Calu3 (cell line): ENCODE measurements at regions not wholly inside any gene's neighbourhood (a gene's known extent, or its start where the extent isn't known, plus 50 kb on each side); places are given as distances from the start of the nearest gene placed in this dataset.
"Not testable (repeated sequence)": the region's sequence is repeated elsewhere in the genome, so short reads cannot be mapped to it uniquely, and the experiment has no call there.

ENCODE experiments used
- BruUV-seq: library from RNA; stranded (reverse); fragments of 400-500 nt; replicated peaks from 2 replicates; lab custom pipeline; 2021; lab: Mats Ljungman, UMichigan
- CTCF ChIA-PET: fragments of 300-600 bp; sonication (Branson Sonifier 250); formaldehyde crosslinking; loops from one replicate; lab custom pipeline; 2022; ENCODE audit warnings: antibody characterized with exemption; lab: Charles Lee
- DNase-seq: peaks from one replicate; pipeline ENCODE4 v3.0.0; 2022
- H3K27ac Mint-ChIP-seq: one replicate; pipeline ENCODE4 v1.8.0; 2022; ENCODE audit warnings: mixed read lengths; ENCODE audit not compliant: unreplicated experiment
- H3K27me3 Mint-ChIP-seq: one replicate; pipeline ENCODE4 v1.8.0; 2022; ENCODE audit warnings: mixed read lengths; ENCODE audit not compliant: unreplicated experiment
- H3K36me3 Mint-ChIP-seq: one replicate; pipeline ENCODE4 v1.8.0; 2022; ENCODE audit warnings: mild to moderate bottlenecking, moderate library complexity, mixed read lengths; ENCODE audit not compliant: insufficient read depth, unreplicated experiment
- H3K4me1 Mint-ChIP-seq: one replicate; pipeline ENCODE4 v1.8.0; 2022; ENCODE audit warnings: mild to moderate bottlenecking, low read depth, mixed read lengths; ENCODE audit not compliant: unreplicated experiment
- H3K4me3 Mint-ChIP-seq: one replicate; pipeline ENCODE4 v1.8.0; 2022; ENCODE audit warnings: mild to moderate bottlenecking, low read depth, moderate library complexity, mixed read lengths; ENCODE audit not compliant: unreplicated experiment
- H3K9me3 Mint-ChIP-seq: one replicate; pipeline ENCODE4 v1.8.0; 2022; ENCODE audit warnings: low read depth, mixed read lengths; ENCODE audit not compliant: unreplicated experiment
- intact Hi-C: fragments of 100-400 bp; cut with micrococcal nuclease; formaldehyde crosslinking; loops from one replicate; pipeline ENCODE4 v1.10.0; 2022; ENCODE audit not compliant: unreplicated experiment
- TF ChIP-seq, protein P1 (sequence below): fragments of 200-600 bp; IDR thresholded peaks from one replicate; pipeline ENCODE4 v1.8.0; 2022; ENCODE audit warnings: antibody characterized with exemption; ENCODE audit not compliant: unreplicated experiment

- no peak overlapping the region for H3K27ac Mint-ChIP-seq
- H3K4me1 Mint-ChIP-seq = no peaks in the 10 kb centered on the region
- no peak overlapping the region for H3K4me3 Mint-ChIP-seq
- TF ChIP-seq, protein P1, sequence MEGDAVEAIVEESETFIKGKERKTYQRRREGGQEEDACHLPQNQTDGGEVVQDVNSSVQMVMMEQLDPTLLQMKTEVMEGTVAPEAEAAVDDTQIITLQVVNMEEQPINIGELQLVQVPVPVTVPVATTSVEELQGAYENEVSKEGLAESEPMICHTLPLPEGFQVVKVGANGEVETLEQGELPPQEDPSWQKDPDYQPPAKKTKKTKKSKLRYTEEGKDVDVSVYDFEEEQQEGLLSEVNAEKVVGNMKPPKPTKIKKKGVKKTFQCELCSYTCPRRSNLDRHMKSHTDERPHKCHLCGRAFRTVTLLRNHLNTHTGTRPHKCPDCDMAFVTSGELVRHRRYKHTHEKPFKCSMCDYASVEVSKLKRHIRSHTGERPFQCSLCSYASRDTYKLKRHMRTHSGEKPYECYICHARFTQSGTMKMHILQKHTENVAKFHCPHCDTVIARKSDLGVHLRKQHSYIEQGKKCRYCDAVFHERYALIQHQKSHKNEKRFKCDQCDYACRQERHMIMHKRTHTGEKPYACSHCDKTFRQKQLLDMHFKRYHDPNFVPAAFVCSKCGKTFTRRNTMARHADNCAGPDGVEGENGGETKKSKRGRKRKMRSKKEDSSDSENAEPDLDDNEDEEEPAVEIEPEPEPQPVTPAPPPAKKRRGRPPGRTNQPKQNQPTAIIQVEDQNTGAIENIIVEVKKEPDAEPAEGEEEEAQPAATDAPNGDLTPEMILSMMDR = no peak
- no TSS peak for BruUV-seq
- CTCF ChIA-PET = no interaction called here
- H3K9me3 Mint-ChIP-seq = no peaks in the 10 kb centered on the region
- intact Hi-C loops = no loop called here
- no peaks in the 10 kb centered on the region for H3K36me3 Mint-ChIP-seq
- H3K27me3 Mint-ChIP-seq = peaks cover 28% of the 10 kb centered on the region
- DNase-seq = no peak
Observed at GRCh38 chr1:47537268-47537667, 99.4 kb downstream of the FOXD2 start.

DNA sequence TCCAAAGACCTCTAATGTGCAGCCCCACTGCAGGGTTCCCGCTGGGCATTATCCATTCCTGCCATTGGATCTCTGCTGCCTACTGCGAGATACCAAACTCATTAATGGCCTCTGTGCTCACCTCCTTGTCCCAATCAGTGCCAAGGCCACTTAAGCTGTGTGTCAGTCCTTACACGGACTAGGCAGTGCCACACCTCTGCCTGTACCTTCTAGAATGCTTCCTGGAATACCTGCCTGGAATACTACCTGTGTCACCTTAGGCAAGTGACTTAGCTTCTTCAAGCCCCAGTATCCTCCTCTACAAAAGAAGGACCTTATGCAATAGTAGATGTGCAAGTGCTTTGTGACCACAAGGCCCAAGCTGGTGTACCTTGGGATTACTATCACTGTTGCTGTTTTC is 100.1 kb downstream of the FOXD2 start:
- Mint-ChIP-seq H3K4me1 (no peaks in the 10 kb centered on the region), H3K9me3 (no peaks in the 10 kb centered on the region), H3K36me3 (no peaks in the 10 kb centered on the region), H3K27ac (no peak overlapping the region), H3K27me3 (peaks cover 21% of the 10 kb centered on the region), H3K4me3 (no peak overlapping the region)
- intact Hi-C loops = no loop called here
- CTCF ChIA-PET = no interaction called here
- no peak for DNase-seq
- TF ChIP-seq, protein P1 = no peak
- no TSS peak for BruUV-seq

DNA sequence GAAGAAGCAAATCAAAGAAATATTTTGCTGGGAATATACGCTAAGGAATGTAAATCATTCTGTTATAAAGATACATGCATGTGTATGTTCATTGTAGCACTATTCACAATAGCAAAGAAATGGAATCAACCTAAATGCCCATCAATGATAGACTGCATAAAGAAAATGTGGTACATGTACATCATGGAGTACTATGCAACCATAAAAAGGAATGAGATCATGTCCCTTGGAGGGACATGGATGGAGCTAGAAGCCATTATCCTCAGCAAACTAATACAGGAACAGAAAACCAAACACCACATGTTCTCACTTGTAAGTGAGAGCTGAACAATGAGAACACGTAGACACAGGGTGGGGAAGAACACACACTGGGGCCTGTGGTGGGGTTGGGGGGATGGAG is 100.7 kb downstream of the FOXD2 start:
- H3K27ac Mint-ChIP-seq, H3K9me3 Mint-ChIP-seq, H3K4me3 Mint-ChIP-seq, H3K4me1 Mint-ChIP-seq, DNase-seq, BruUV-seq, H3K36me3 Mint-ChIP-seq, intact Hi-C loops: not testable (repeated sequence)
- CTCF ChIA-PET = interaction anchor here (0.6 kb wide), 1 partner anchor 114 kb away, joined by 3 read pairs; no protein-coding TSS in a partner anchor
- peaks cover 16% of the 10 kb centered on the region for H3K27me3 Mint-ChIP-seq

GRCh38 chr1:47541705-47542104 is 103.9 kb downstream of the FOXD2 start:
- H3K4me1 Mint-ChIP-seq, H3K27ac Mint-ChIP-seq, H3K27me3 Mint-ChIP-seq, H3K36me3 Mint-ChIP-seq, BruUV-seq, DNase-seq, CTCF ChIA-PET, intact Hi-C loops, H3K4me3 Mint-ChIP-seq, H3K9me3 Mint-ChIP-seq: not testable (repeated sequence)

DNA sequence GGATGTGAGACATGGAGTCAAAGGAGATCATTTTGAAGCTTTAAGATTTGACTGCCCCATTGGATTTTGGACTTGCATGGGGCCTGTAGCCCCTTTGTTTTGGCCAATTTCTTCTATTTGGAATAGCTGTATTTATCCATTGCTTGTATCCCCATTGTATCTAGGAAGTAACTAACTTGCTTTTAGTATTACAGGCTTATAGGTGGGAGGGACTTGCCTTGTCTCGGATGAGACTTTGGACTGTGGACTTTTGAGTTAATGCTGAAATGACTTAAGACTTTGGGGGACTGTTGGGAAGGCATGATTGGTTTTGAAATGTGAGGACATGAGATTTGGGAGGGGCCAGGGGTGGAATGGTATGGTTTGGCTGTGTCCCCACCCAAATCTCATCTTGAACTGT is 105.2 kb downstream of the FOXD2 start:
- H3K9me3 Mint-ChIP-seq, BruUV-seq, H3K4me1 Mint-ChIP-seq, H3K4me3 Mint-ChIP-seq, DNase-seq, H3K36me3 Mint-ChIP-seq, H3K27me3 Mint-ChIP-seq, CTCF ChIA-PET, intact Hi-C loops, H3K27ac Mint-ChIP-seq: not testable (repeated sequence)

DNA sequence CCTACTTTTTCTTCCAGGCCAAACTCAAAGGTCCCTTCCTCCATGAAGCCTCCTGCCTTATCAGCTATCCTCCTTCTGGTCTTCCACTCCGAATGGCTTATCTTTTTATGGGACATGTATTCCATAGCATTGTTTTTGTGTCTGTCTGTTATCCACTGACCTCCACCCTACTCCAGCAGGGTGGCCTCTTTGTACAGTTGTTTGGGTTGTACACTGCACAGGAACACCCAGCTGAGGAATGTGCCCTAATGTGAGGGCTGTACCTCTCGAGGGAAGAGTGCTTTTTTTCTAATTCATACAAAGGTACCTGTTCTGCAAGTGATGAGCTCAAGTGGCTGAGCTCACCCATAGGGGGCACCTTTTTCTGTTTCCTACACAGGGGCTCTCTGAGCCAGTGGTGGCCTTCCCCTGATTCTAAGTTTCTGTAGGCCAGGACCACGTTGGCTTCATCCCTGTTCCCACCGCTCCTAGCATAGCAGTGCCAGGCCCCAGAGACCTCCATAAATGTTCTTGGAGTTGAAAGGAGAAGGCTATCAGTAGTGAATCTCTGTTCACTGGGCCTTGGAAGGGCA is 108.2 kb downstream of the FOXD2 start:
- H3K27ac Mint-ChIP-seq = no peak overlapping the region

More for the DNA sequence above, 108.2 kb downstream of the FOXD2 start:
- Mint-ChIP-seq H3K36me3 (no peaks in the 10 kb centered on the region), H3K9me3 (peaks cover 3% of the 10 kb centered on the region), H3K4me3 (no peak overlapping the region), H3K4me1 (peaks cover 17% of the 10 kb centered on the region), H3K27me3 (no peaks in the 10 kb centered on the region)
- BruUV-seq = no TSS peak
- intact Hi-C loops = no loop called here
- no peak for DNase-seq
- CTCF ChIA-PET = interaction anchor here (0.6 kb wide), 1 partner anchor 9 kb away, joined by 3 read pairs; no protein-coding TSS in a partner anchor
- TF ChIP-seq, protein P1 = no peak
